Trophoblast cell (in vitro differentiated cells and primary cell): ENCODE measurements at regions not wholly inside any gene's neighbourhood (a gene's known extent, or its start where the extent isn't known, plus 50 kb on each side); places are given as distances from the start of the nearest gene placed in this dataset.

Source experiments
- DNase-seq, 2 donors: peaks; one replicate each; pipeline ENCODE4 v3.0.0-alpha.2; 2016
- H2AFZ ChIP-seq: 2 replicates; pipeline ENCODE4 v1.6.1; 2013; ENCODE audit warnings: low read length, moderate library complexity, mild to moderate bottlenecking; ENCODE audit not compliant: insufficient read depth, poor library complexity
- H2AK5ac ChIP-seq: 2 replicates; pipeline ENCODE4 v1.6.1; 2013; ENCODE audit warnings: mild to moderate bottlenecking, low read length
- H2BK120ac ChIP-seq: 2 replicates; pipeline ENCODE4 v1.6.1; 2013; ENCODE audit warnings: low read length, mild to moderate bottlenecking, moderate library complexity; ENCODE audit not compliant: insufficient read depth, poor library complexity
- H2BK12ac ChIP-seq: 2 replicates; pipeline ENCODE4 v1.6.1; 2013; ENCODE audit warnings: mild to moderate bottlenecking, low read length, moderate library complexity
- H2BK5ac ChIP-seq: 2 replicates; pipeline ENCODE4 v1.6.1; 2013; ENCODE audit warnings: low read length, low read depth, moderate library complexity, mild to moderate bottlenecking; ENCODE audit not compliant: poor library complexity
- H3K14ac ChIP-seq: 2 replicates; pipeline ENCODE4 v1.6.1; 2013; ENCODE audit warnings: mild to moderate bottlenecking, low read length
- H3K18ac ChIP-seq: 2 replicates; pipeline ENCODE4 v1.6.1; 2013; ENCODE audit warnings: mild to moderate bottlenecking, low read length
- H3K23ac ChIP-seq: 2 replicates; pipeline ENCODE4 v1.6.1; 2013; ENCODE audit warnings: low read length
- H3K27ac ChIP-seq: 2 replicates; pipeline ENCODE4 v1.5.1; 2013; ENCODE audit warnings: low read depth, mild to moderate bottlenecking, inconsistent platforms, low read length, moderate library complexity
- H3K27me3 ChIP-seq: 2 replicates; pipeline ENCODE4 v1.6.1; 2013; ENCODE audit warnings: inconsistent platforms, mild to moderate bottlenecking, low read length, moderate library complexity; ENCODE audit not compliant: insufficient read depth
- H3K36me3 ChIP-seq, 2 experiments: 1 replicate in 1 of 2; 2 replicates in 1 of 2; pipeline ENCODE4 v1.6.1; 2013; ENCODE audit warnings: low read length in 2 of 2, mild to moderate bottlenecking in 2 of 2, moderate library complexity in 1 of 2; ENCODE audit not compliant: insufficient read depth in 2 of 2, control insufficient read depth in 1 of 2
- H3K4ac ChIP-seq: 2 replicates; pipeline ENCODE4 v1.6.1; 2013; ENCODE audit warnings: low read depth, mild to moderate bottlenecking, low read length, moderate library complexity
- H3K4me1 ChIP-seq, 2 experiments: 1 replicate in 1 of 2; 2 replicates in 1 of 2; pipeline ENCODE4 v1.6.1; 2013; ENCODE audit warnings: low read length in 2 of 2, mild to moderate bottlenecking in 2 of 2, moderate library complexity in 1 of 2; ENCODE audit not compliant: insufficient read depth in 2 of 2, control insufficient read depth in 1 of 2
- H3K4me2 ChIP-seq: 2 replicates; pipeline ENCODE4 v1.6.1; 2013; ENCODE audit warnings: inconsistent platforms, mild to moderate bottlenecking, low read length, moderate library complexity
- H3K4me3 ChIP-seq: 2 replicates; pipeline ENCODE4 v1.5.1; 2013; ENCODE audit warnings: mild to moderate bottlenecking, low read depth, low read length, inconsistent platforms
- H3K79me1 ChIP-seq: one replicate; pipeline ENCODE4 v1.6.1; 2013; ENCODE audit warnings: low read length
- H3K79me2 ChIP-seq: 2 replicates; pipeline ENCODE4 v1.6.1; 2013; ENCODE audit warnings: low read length, mild to moderate bottlenecking; ENCODE audit not compliant: control insufficient read depth, insufficient read depth, poor library complexity
- H3K9ac ChIP-seq: 2 replicates; pipeline ENCODE4 v1.6.1; 2013; ENCODE audit warnings: mild to moderate bottlenecking, low read length
- H3K9me3 ChIP-seq: 2 replicates; pipeline ENCODE4 v1.6.1; 2013; ENCODE audit warnings: low read depth, mild to moderate bottlenecking, control low read depth, inconsistent platforms, low read length; ENCODE audit not compliant: insufficient read depth
- H4K12ac ChIP-seq: 2 replicates; pipeline ENCODE4 v1.6.1; 2013; ENCODE audit warnings: low read depth, mild to moderate bottlenecking, low read length, moderate library complexity
- H4K8ac ChIP-seq: 2 replicates; pipeline ENCODE4 v1.6.1; 2013; ENCODE audit warnings: low read depth, mild to moderate bottlenecking, low read length, moderate library complexity
- H4K91ac ChIP-seq: one replicate; pipeline ENCODE4 v1.6.1; 2013; ENCODE audit warnings: low read depth, mild to moderate bottlenecking, low read length, moderate library complexity
- WGBS: extraction: QIAGEN DNeasy Blood & Tissue Kit; methylation state at CpG from one replicate; pipeline ENCODE4 v1.1.7; 2013; ENCODE audit warnings: missing lambda C conversion rate; ENCODE audit not compliant: insufficient read length, insufficient coverage; ENCODE audit errors: extremely low coverage; 5-methylcytosine and 5-hydroxymethylcytosine counted together

DNA sequence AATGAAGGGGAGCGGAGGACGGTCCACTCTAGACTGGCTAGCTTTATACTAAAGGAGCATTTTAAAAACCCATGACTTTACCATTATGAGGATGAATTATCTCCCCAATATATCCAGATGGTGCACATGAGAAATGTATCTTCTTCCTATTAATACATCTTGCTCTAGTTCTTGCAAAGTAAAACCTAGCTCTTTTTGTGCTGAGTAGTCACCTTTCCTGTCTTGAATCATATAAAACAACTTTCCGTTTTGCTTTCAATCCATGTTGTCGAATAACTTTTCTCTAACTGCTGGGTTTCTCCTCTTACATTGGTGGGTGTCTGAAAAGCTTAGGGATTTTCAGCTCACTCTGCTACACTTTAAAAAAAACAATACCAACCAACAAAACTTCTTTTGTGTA is 96.3 kb upstream of the TAC1 start:
- H3K79me2 ChIP-seq: no peaks in the 10 kb centered on the region
- H3K4me1 ChIP-seq: no peaks in the 10 kb centered on the region
- H3K18ac ChIP-seq: no peak overlapping the region
- no peak overlapping the region for H3K23ac ChIP-seq
- DNase-seq: no peak
- H2BK120ac ChIP-seq: no peak overlapping the region
- H3K27me3 ChIP-seq: no peaks in the 10 kb centered on the region
- H3K36me3 ChIP-seq: no peaks in the 10 kb centered on the region
- no peak overlapping the region for H2AK5ac ChIP-seq
- H3K27ac ChIP-seq: no peak overlapping the region
- H3K14ac ChIP-seq: no peak overlapping the region
- H4K91ac ChIP-seq: no peak overlapping the region
- no peak overlapping the region for H4K8ac ChIP-seq
- no peak overlapping the region for H3K4me3 ChIP-seq
- H3K4ac ChIP-seq: no peak overlapping the region
- no peak overlapping the region for H2BK12ac ChIP-seq
- H3K9me3 ChIP-seq: no peaks in the 10 kb centered on the region
- no peak overlapping the region for H3K4me2 ChIP-seq
- no CpG with 5 or more reads among the region's 4 CpGs for WGBS
- H3K9ac ChIP-seq: no peak overlapping the region
- no peak overlapping the region for H2BK5ac ChIP-seq
- no peak overlapping the region for H2AFZ ChIP-seq
- no peak overlapping the region for H4K12ac ChIP-seq
- H3K79me1 ChIP-seq: no peaks in the 10 kb centered on the region

DNA sequence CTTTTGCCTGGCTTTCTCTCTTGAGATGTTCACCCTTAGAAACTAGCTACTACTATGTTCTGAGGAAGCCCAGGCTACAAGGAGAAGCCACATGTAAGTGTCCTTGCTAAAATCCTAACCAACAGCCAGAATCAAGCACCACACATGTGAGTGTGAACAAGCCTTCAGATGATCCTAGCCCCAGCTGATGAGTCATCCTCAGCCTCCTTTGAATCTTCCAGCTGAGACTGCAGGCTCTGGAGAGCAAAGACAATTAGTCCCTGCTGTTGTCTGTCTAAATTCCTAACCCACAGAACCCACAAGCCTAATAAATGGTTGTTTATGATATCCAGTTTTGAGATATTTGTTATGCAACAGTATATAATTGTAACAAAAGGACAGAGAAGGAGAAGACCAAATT is 92.8 kb upstream of the TAC1 start:
- H2BK120ac ChIP-seq: no peak overlapping the region
- H3K4me2 ChIP-seq: no peak overlapping the region
- H3K4ac ChIP-seq: no peak overlapping the region
- no peak overlapping the region for H2BK12ac ChIP-seq
- H3K9me3 ChIP-seq: no peaks in the 10 kb centered on the region
- H3K4me3 ChIP-seq: no peak overlapping the region
- H3K14ac ChIP-seq: no peak overlapping the region
- no peak overlapping the region for H3K9ac ChIP-seq
- no peak overlapping the region for H2BK5ac ChIP-seq
- DNase-seq: no peak
- no peaks in the 10 kb centered on the region for H3K79me1 ChIP-seq
- H2AK5ac ChIP-seq: no peak overlapping the region
- H3K79me2 ChIP-seq: no peaks in the 10 kb centered on the region
- H3K23ac ChIP-seq: no peak overlapping the region
- no peak overlapping the region for H4K8ac ChIP-seq
- H3K27ac ChIP-seq: no peak overlapping the region
- H2AFZ ChIP-seq: no peak overlapping the region
- no peaks in the 10 kb centered on the region for H3K27me3 ChIP-seq
- no peak overlapping the region for H3K18ac ChIP-seq
- no peaks in the 10 kb centered on the region for H3K36me3 ChIP-seq
- no peak overlapping the region for H4K91ac ChIP-seq
- no peak overlapping the region for H4K12ac ChIP-seq
- H3K4me1 ChIP-seq: no peaks in the 10 kb centered on the region

DNA sequence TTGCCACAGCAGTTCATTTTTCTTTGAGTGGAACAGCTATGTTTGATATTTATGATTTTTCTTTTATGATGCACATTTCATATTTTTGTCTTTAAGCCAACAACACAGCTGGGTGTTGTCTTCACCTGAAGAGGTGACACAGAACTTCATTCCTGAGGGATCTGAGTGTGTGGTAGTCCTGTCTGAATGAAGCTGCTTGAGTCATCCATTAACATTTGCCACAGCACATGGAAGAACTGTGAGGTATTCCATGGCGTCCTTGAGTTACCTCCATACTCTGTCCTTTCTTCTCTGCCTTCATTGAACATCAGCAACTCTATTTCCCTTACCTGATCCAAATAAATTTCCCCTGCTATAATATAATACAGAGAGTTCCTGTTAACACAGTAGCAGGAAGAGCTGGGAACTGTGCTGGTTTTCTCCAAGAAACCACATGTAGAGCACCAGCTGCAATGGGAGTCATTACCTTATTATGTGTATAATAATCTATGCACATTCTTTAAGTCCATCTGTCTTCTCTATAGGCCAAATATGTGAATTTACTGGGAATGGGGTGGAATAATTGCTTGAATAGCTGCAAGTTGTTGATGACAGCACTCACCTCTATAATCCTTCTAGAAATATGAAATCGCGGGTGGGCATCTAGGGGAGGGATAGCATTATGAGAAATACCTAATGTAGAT is 72.4 kb upstream of the TAC1 start:
- H4K91ac ChIP-seq: no peak overlapping the region
- H3K9ac ChIP-seq: no peak overlapping the region
- no peak overlapping the region for H4K8ac ChIP-seq
- no peaks in the 10 kb centered on the region for H3K9me3 ChIP-seq
- no peak overlapping the region for H3K4ac ChIP-seq
- H2AFZ ChIP-seq: no peak overlapping the region
- WGBS: no CpG with 5 or more reads among the region's 3 CpGs
- no peak overlapping the region for H2BK120ac ChIP-seq
- no peak overlapping the region for H3K27ac ChIP-seq
- H3K14ac ChIP-seq: no peak overlapping the region
- no peaks in the 10 kb centered on the region for H3K79me2 ChIP-seq
- no peak overlapping the region for H3K18ac ChIP-seq
- H3K4me3 ChIP-seq: no peak overlapping the region
- H2BK12ac ChIP-seq: no peak overlapping the region
- H4K12ac ChIP-seq: no peak overlapping the region
- no peak overlapping the region for H2BK5ac ChIP-seq
- H2AK5ac ChIP-seq: no peak overlapping the region
- no peak for DNase-seq
- H3K36me3 ChIP-seq: no peaks in the 10 kb centered on the region
- no peaks in the 10 kb centered on the region for H3K4me1 ChIP-seq
- no peaks in the 10 kb centered on the region for H3K27me3 ChIP-seq
- H3K23ac ChIP-seq: no peak overlapping the region
- H3K4me2 ChIP-seq: no peak overlapping the region
- no peaks in the 10 kb centered on the region for H3K79me1 ChIP-seq

DNA sequence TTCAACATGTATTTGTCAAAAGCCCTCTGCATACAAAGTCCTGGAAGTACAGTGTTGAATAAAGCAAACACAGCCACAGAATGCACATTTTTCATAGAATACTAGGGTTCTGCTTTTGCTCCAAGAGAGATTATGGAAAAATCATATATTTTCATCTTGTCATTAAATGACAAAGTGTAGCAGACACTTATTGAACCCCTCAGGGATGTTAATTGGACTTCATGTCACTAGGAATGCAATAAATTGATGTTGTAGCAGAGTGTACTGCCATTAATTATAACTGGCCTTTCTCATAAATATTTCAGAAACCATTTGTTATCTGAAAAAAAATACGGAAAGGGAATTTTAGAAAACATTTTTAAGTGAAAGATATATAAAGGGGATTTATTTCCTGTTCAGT is 64.5 kb upstream of the TAC1 start:
- Histone ChIP-seq H4K12ac (no peak overlapping the region), H3K4me1 (no peaks in the 10 kb centered on the region), H2BK12ac (no peak overlapping the region), H3K4me3 (no peak overlapping the region), H4K8ac (no peak overlapping the region), H2BK5ac (no peak overlapping the region), H3K27me3 (no peaks in the 10 kb centered on the region), H3K23ac (no peak overlapping the region), H3K4me2 (no peak overlapping the region), H2AK5ac (no peak overlapping the region), H4K91ac (no peak overlapping the region), H3K9me3 (no peaks in the 10 kb centered on the region), H2AFZ (no peak overlapping the region), H3K4ac (no peak overlapping the region), H2BK120ac (no peak overlapping the region), H3K36me3 (no peaks in the 10 kb centered on the region), H3K9ac (no peak overlapping the region), H3K27ac (no peak overlapping the region), H3K79me1 (no peaks in the 10 kb centered on the region), H3K79me2 (no peaks in the 10 kb centered on the region), H3K18ac (no peak overlapping the region), H3K14ac (no peak overlapping the region)
- no peak for DNase-seq
- no CpG with 5 or more reads among the region's 1 CpG for WGBS
